Stimulated activated CD4-positive, alpha-beta T cell treated with anti-CD3 and anti-CD28 coated beads, Interleukin-12 subunit alpha, Interleukin-12 subunit beta, amount 100 ng/mL, for 24 hours (primary cell): ENCODE measurements at regions not wholly inside any gene's neighbourhood (a gene's known extent, or its start where the extent isn't known, plus 50 kb on each side); places are given as distances from the start of the nearest gene placed in this dataset.

Source experiments
- DNase-seq, 2 experiments: peaks; one replicate each; pipeline ENCODE4 v3.0.0-alpha.2; 2020; ENCODE audit warnings: low read depth in 2 of 2

- DNase-seq, result no peak
Measured at GRCh38 chr3:34969513-34969912, 669.8 kb upstream of the ARPP21 start.

GRCh38 chr3:34972481-34972880, 666.8 kb upstream of the ARPP21 start:
- no peak for DNase-seq

GRCh38 chr3:34973586-34973985, 665.7 kb upstream of the ARPP21 start:
- DNase-seq, result no peak

GRCh38 chr3:34983631-34984030, 655.7 kb upstream of the ARPP21 start:
- DNase-seq, result no peak

- no peak for DNase-seq
Measured at GRCh38 chr3:34988296-34988695, 651.0 kb upstream of the ARPP21 start.

- DNase-seq, result no peak
Measured at GRCh38 chr3:34995796-34996430, 643.4 kb upstream of the ARPP21 start.

- DNase-seq, result no peak
Measured at GRCh38 chr3:34998902-34999301, 640.4 kb upstream of the ARPP21 start.

GRCh38 chr3:35012214-35012613, 627.1 kb upstream of the ARPP21 start:
- DNase-seq, result no peak

GRCh38 chr3:35028157-35028556, 611.2 kb upstream of the ARPP21 start:
- DNase-seq, result no peak

- DNase-seq, result no peak
Measured at GRCh38 chr3:35042210-35042991, 596.9 kb upstream of the ARPP21 start.

- no peak for DNase-seq
Measured at GRCh38 chr3:35043040-35043439, 596.3 kb upstream of the ARPP21 start.

- no peak for DNase-seq
Measured at GRCh38 chr3:35044190-35044589, 595.1 kb upstream of the ARPP21 start.

- DNase-seq, result no peak
Measured at GRCh38 chr3:35045118-35045517, 594.2 kb upstream of the ARPP21 start.

GRCh38 chr3:35064761-35065160, 574.6 kb upstream of the ARPP21 start:
- no peak for DNase-seq

GRCh38 chr3:35065891-35066290, 573.4 kb upstream of the ARPP21 start:
- no peak for DNase-seq

GRCh38 chr3:35067750-35068149, 571.6 kb upstream of the ARPP21 start:
- DNase-seq, result no peak

GRCh38 chr3:35070088-35070487, 569.2 kb upstream of the ARPP21 start:
- DNase-seq, result no peak

- no peak for DNase-seq
Measured at GRCh38 chr3:35071772-35072171, 567.6 kb upstream of the ARPP21 start.

GRCh38 chr3:35078780-35079179, 560.5 kb upstream of the ARPP21 start:
- DNase-seq, result no peak

- DNase-seq, result no peak
Measured at GRCh38 chr3:35079403-35079802, 559.9 kb upstream of the ARPP21 start.

GRCh38 chr3:35081899-35082298, 557.4 kb upstream of the ARPP21 start:
- DNase-seq, result no peak

GRCh38 chr3:35088943-35089342, 550.4 kb upstream of the ARPP21 start:
- no peak for DNase-seq

- no peak for DNase-seq
Measured at GRCh38 chr3:35114686-35115085, 524.6 kb upstream of the ARPP21 start.

- DNase-seq, result no peak
Measured at GRCh38 chr3:35120026-35120425, 519.3 kb upstream of the ARPP21 start.
